ENCODE measurements at regions not wholly inside any gene's neighbourhood (a gene's known extent, or its start where the extent isn't known, plus 50 kb on each side); places are given as distances from the start of the nearest gene placed in this dataset.

DNA sequence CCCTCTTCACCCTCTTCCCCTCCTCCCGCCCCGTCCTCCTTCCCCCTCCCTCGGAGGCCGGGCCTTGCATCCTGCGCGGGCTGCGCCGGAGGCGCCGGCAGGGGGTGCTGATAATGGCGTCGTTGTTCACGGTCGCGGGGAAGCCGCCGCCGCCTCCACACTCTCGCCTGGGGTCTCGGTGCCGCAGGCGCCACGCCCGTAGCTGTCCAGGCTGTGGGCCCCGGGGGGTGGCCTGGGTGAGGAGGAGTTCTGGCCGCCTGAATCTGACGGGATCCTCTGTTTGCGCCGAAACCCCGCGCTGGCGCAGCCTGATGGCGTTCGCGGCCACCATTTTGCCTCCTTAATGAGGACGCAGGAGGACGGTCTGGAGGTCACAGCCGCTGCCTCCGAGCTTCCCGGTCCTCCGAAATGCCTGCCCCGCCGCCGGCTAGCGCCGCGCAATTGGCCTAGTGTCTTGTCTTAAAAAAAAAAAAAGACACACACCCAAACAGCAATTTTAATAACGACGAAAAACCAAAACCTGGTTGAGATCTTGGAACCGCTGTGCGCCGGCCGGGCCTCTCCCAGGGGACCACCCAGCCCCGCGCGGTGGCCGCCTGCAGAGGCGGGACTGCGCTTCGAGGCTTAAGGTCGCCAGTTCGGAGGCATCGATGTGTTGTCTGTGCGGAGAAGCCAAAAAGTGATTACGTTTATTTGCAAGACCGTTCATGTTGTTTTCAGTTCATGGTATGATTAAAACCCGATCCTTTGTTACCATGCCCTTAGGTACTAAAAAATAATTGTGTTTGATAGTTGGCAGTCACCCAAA lies 106.6 kb upstream of the HNRNPU start (continued):
- TF ChIP-seq ZNF510 (tag by site-specific recombination; IDR thresholded peaks at IDR 0.05; ENCODE audit: insufficient replicate concordance) (peak; percentile 38), ZBTB21 (tag by site-specific recombination; IDR thresholded peaks at IDR 0.05) (peak; percentile 93), ZNF16 (tag by site-specific recombination; IDR thresholded peaks at IDR 0.05; ENCODE audit: low read depth) (0 out of 2 replicates have a peak, but pooled peaks have one; percentile 2), ZNF768 (tag by site-specific recombination; IDR thresholded peaks at IDR 0.05) (0 out of 2 replicates have a peak, but pooled peaks have one; percentile 40), ZNF654 (tag by site-specific recombination; IDR thresholded peaks at IDR 0.05; ENCODE audit: low read depth) (no peak), ZNF521 (tag by site-specific recombination; IDR thresholded peaks at IDR 0.05) (no peak), ZNF266 (tag by site-specific recombination; IDR thresholded peaks at IDR 0.05; ENCODE audit: low read depth) (no peak), ZNF416 (tag by site-specific recombination; IDR thresholded peaks at IDR 0.05) (no peak), ZNF223 (tag by site-specific recombination; IDR thresholded peaks at IDR 0.05) (peak; percentile 69; the same call in 1 of the 2 replicates), SCRT1 (tag by site-specific recombination; IDR thresholded peaks at IDR 0.05; ENCODE audit: borderline replicate concordance) (no peak), ZNF664 (tag by site-specific recombination; IDR thresholded peaks at IDR 0.05) (peak; percentile 55), ZNF776 (tag by site-specific recombination; IDR thresholded peaks at IDR 0.05; ENCODE audit: borderline replicate concordance) (no peak), SP7 (tag by site-specific recombination; IDR thresholded peaks at IDR 0.05) (peak; percentile 92), REPIN1 (tag by site-specific recombination; IDR thresholded peaks at IDR 0.05; ENCODE audit: low read depth) (no peak; the same call in 1 of the 2 replicates), ZNF132 (tag by site-specific recombination; IDR thresholded peaks at IDR 0.05; ENCODE audit: borderline replicate concordance) (no peak), HOXA7 (CRISPR knock-in tag; IDR thresholded peaks at IDR 0.05; ENCODE audit: borderline replicate concordance) (no peak), ZNF248 (tag by site-specific recombination; IDR thresholded peaks at IDR 0.05) (no peak), ZNF544 (tag by site-specific recombination; IDR thresholded peaks at IDR 0.05) (no peak), ZNF133 (tag by site-specific recombination; IDR thresholded peaks at IDR 0.05) (no peak), ZNF114 (tag by site-specific recombination; IDR thresholded peaks at IDR 0.05) (no peak)
- TF ChIP-seq, protein P1, sequence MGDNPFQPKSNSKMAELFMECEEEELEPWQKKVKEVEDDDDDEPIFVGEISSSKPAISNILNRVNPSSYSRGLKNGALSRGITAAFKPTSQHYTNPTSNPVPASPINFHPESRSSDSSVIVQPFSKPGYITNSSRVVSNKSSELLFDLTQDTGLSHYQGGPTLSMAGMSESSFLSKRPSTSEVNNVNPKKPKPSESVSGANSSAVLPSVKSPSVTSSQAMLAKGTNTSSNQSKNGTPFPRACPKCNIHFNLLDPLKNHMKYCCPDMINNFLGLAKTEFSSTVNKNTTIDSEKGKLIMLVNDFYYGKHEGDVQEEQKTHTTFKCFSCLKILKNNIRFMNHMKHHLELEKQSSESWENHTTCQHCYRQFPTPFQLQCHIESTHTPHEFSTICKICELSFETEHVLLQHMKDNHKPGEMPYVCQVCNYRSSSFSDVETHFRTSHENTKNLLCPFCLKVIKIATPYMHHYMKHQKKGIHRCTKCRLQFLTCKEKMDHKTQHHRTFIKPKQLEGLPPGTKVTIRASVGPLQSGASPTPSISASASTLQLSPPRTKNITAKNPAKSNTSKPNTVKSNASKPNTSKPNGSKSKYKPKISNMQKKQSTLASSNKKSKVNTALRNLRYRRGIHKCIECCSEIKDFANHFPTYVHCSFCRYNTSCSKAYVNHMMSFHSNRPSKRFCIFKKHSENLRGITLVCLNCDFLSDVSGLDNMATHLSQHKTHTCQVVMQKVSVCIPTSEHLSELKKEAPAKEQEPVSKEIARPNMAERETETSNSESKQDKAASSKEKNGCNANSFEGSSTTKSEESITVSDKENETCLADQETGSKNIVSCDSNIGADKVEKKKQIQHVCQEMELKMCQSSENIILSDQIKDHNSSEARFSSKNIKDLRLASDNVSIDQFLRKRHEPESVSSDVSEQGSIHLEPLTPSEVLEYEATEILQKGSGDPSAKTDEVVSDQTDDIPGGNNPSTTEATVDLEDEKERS (tag by site-specific recombination; IDR thresholded peaks at IDR 0.05), result peak; percentile 59
- TF ChIP-seq, protein P2, sequence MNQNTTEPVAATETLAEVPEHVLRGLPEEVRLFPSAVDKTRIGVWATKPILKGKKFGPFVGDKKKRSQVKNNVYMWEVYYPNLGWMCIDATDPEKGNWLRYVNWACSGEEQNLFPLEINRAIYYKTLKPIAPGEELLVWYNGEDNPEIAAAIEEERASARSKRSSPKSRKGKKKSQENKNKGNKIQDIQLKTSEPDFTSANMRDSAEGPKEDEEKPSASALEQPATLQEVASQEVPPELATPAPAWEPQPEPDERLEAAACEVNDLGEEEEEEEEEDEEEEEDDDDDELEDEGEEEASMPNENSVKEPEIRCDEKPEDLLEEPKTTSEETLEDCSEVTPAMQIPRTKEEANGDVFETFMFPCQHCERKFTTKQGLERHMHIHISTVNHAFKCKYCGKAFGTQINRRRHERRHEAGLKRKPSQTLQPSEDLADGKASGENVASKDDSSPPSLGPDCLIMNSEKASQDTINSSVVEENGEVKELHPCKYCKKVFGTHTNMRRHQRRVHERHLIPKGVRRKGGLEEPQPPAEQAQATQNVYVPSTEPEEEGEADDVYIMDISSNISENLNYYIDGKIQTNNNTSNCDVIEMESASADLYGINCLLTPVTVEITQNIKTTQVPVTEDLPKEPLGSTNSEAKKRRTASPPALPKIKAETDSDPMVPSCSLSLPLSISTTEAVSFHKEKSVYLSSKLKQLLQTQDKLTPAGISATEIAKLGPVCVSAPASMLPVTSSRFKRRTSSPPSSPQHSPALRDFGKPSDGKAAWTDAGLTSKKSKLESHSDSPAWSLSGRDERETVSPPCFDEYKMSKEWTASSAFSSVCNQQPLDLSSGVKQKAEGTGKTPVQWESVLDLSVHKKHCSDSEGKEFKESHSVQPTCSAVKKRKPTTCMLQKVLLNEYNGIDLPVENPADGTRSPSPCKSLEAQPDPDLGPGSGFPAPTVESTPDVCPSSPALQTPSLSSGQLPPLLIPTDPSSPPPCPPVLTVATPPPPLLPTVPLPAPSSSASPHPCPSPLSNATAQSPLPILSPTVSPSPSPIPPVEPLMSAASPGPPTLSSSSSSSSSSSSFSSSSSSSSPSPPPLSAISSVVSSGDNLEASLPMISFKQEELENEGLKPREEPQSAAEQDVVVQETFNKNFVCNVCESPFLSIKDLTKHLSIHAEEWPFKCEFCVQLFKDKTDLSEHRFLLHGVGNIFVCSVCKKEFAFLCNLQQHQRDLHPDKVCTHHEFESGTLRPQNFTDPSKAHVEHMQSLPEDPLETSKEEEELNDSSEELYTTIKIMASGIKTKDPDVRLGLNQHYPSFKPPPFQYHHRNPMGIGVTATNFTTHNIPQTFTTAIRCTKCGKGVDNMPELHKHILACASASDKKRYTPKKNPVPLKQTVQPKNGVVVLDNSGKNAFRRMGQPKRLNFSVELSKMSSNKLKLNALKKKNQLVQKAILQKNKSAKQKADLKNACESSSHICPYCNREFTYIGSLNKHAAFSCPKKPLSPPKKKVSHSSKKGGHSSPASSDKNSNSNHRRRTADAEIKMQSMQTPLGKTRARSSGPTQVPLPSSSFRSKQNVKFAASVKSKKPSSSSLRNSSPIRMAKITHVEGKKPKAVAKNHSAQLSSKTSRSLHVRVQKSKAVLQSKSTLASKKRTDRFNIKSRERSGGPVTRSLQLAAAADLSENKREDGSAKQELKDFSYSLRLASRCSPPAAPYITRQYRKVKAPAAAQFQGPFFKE (tag by site-specific recombination; IDR thresholded peaks at IDR 0.05; ENCODE audit: borderline replicate concordance), result no peak
- TF ChIP-seq, protein P3, sequence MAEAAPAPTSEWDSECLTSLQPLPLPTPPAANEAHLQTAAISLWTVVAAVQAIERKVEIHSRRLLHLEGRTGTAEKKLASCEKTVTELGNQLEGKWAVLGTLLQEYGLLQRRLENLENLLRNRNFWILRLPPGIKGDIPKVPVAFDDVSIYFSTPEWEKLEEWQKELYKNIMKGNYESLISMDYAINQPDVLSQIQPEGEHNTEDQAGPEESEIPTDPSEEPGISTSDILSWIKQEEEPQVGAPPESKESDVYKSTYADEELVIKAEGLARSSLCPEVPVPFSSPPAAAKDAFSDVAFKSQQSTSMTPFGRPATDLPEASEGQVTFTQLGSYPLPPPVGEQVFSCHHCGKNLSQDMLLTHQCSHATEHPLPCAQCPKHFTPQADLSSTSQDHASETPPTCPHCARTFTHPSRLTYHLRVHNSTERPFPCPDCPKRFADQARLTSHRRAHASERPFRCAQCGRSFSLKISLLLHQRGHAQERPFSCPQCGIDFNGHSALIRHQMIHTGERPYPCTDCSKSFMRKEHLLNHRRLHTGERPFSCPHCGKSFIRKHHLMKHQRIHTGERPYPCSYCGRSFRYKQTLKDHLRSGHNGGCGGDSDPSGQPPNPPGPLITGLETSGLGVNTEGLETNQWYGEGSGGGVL (tag by site-specific recombination; IDR thresholded peaks at IDR 0.05), result peak; percentile 100
- TF ChIP-seq, protein P4, sequence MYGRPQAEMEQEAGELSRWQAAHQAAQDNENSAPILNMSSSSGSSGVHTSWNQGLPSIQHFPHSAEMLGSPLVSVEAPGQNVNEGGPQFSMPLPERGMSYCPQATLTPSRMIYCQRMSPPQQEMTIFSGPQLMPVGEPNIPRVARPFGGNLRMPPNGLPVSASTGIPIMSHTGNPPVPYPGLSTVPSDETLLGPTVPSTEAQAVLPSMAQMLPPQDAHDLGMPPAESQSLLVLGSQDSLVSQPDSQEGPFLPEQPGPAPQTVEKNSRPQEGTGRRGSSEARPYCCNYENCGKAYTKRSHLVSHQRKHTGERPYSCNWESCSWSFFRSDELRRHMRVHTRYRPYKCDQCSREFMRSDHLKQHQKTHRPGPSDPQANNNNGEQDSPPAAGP (tag by site-specific recombination; IDR thresholded peaks at IDR 0.05), result peak; percentile 94
- TF ChIP-seq, protein P5, sequence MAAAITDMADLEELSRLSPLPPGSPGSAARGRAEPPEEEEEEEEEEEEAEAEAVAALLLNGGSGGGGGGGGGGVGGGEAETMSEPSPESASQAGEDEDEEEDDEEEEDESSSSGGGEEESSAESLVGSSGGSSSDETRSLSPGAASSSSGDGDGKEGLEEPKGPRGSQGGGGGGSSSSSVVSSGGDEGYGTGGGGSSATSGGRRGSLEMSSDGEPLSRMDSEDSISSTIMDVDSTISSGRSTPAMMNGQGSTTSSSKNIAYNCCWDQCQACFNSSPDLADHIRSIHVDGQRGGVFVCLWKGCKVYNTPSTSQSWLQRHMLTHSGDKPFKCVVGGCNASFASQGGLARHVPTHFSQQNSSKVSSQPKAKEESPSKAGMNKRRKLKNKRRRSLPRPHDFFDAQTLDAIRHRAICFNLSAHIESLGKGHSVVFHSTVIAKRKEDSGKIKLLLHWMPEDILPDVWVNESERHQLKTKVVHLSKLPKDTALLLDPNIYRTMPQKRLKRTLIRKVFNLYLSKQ (tag by site-specific recombination; IDR thresholded peaks at IDR 0.05; ENCODE audit: borderline replicate concordance), result no peak

All from HEK293 (cell line).